Neural cell (in vitro differentiated cells): ENCODE measurements at regions not wholly inside any gene's neighbourhood (a gene's known extent, or its start where the extent isn't known, plus 50 kb on each side); places are given as distances from the start of the nearest gene placed in this dataset.

Experiments
- H2AFZ ChIP-seq: fragments of 200-600, 300-800 bp; sonication (generic), shearing (Covaris generic); 2 replicates; pipeline ENCODE4 v1.6.0; 2014; ENCODE audit warnings: low read depth, mild to moderate bottlenecking, antibody characterized with exemption, low read length, moderate library complexity
- H3F3A ChIP-seq: fragments of 200-600 bp; shearing (Covaris generic); 2 replicates; pipeline ENCODE4 v1.6.1; 2016; ENCODE audit warnings: mild to moderate bottlenecking, moderate library complexity, mixed read lengths, antibody characterized with exemption, low read length; ENCODE audit not compliant: insufficient read depth, poor library complexity, severe bottlenecking
- H3K27ac ChIP-seq: fragments of 200-600, 300-800 bp; sonication (generic), shearing (Covaris generic); 2 replicates; pipeline ENCODE4 v1.5.1; 2014; ENCODE audit warnings: mild to moderate bottlenecking, low read length, moderate library complexity
- H3K27me3 ChIP-seq: fragments of 300-800, 200-600 bp; sonication (generic), shearing (Covaris generic); 2 replicates; pipeline ENCODE4 v1.6.0; 2014; ENCODE audit warnings: mild to moderate bottlenecking, low read depth, low read length, moderate library complexity; ENCODE audit not compliant: insufficient read depth
- H3K36me3 ChIP-seq: fragments of 300-800, 200-600 bp; sonication (generic), shearing (Covaris generic); 2 replicates; pipeline ENCODE4 v1.5.1; 2014; ENCODE audit warnings: mild to moderate bottlenecking, antibody characterized with exemption, low read length, moderate library complexity; ENCODE audit not compliant: insufficient read depth
- H3K4me2 ChIP-seq: fragments of 300-800, 200-600 bp; sonication (generic), shearing (Covaris generic); 2 replicates; pipeline ENCODE4 v1.6.0; 2014; ENCODE audit warnings: mild to moderate bottlenecking, low read length
- H3K4me3 ChIP-seq: fragments of 300-800, 200-600 bp; sonication (generic), shearing (Covaris generic); 2 replicates; pipeline ENCODE4 v1.5.1; 2014; ENCODE audit warnings: mild to moderate bottlenecking, low read length, moderate library complexity
- H3K79me2 ChIP-seq: fragments of 200-600 bp; shearing (Covaris generic); replicated peaks from 2 replicates; pipeline ENCODE4 v1.6.0; 2014; ENCODE audit warnings: mild to moderate bottlenecking, low read length, moderate library complexity; ENCODE audit not compliant: insufficient read depth
- H3K9ac ChIP-seq: fragments of 300-800, 200-600 bp; sonication (generic), shearing (Covaris generic); 2 replicates; pipeline ENCODE4 v1.6.1; 2016; ENCODE audit warnings: mild to moderate bottlenecking, low read length, mixed read lengths
- H3K9me2 ChIP-seq: fragments of 200-600 bp; shearing (Covaris generic); 2 replicates; pipeline ENCODE4 v1.6.1; 2016; ENCODE audit warnings: mild to moderate bottlenecking, low read length, mixed read lengths; ENCODE audit not compliant: insufficient read depth
- H3K9me3 ChIP-seq: fragments of 200-600, 300-800 bp; sonication (generic), shearing (Covaris generic); 2 replicates; pipeline ENCODE4 v1.6.1; 2016; ENCODE audit warnings: mild to moderate bottlenecking, mixed run types, low read length, moderate library complexity, mixed read lengths
- H4K20me1 ChIP-seq: fragments of 200-600 bp; shearing (Covaris generic); 2 replicates; pipeline ENCODE4 v1.6.1; 2016; ENCODE audit warnings: mild to moderate bottlenecking, mixed run types; ENCODE audit not compliant: insufficient read depth
- EP300 ChIP-seq: fragments of 450-650 bp; conservative IDR thresholded peaks from 2 replicates; pipeline ENCODE4 v1.6.1; 2014; ENCODE audit warnings: antibody characterized with exemption, mild to moderate bottlenecking, moderate library complexity; ENCODE audit not compliant: poor library complexity, severe bottlenecking
- EZH2 ChIP-seq: fragments of 200-600, 300-800 bp; shearing (Covaris generic), sonication (generic); IDR thresholded peaks from 2 replicates; pipeline ENCODE4 v1.6.1; 2014; ENCODE audit warnings: antibody characterized with exemption, low read length, borderline replicate concordance, mild to moderate bottlenecking; ENCODE audit not compliant: insufficient read depth, poor library complexity, severe bottlenecking
- MXI1 ChIP-seq: fragments of 450-650 bp; conservative IDR thresholded peaks from 2 replicates; pipeline ENCODE4 v1.6.1; 2014; ENCODE audit warnings: antibody characterized with exemption, mild to moderate bottlenecking; ENCODE audit not compliant: poor library complexity, severe bottlenecking
- POLR2AphosphoS5 ChIP-seq: IDR thresholded peaks from 2 replicates; pipeline ENCODE4 v1.6.1; 2012
- RAD21 ChIP-seq: fragments of 450-650 bp; conservative IDR thresholded peaks from 2 replicates; pipeline ENCODE4 v1.6.1; 2014; ENCODE audit warnings: antibody characterized with exemption, mild to moderate bottlenecking, moderate library complexity
- SMC3 ChIP-seq: fragments of 450-650 bp; conservative IDR thresholded peaks from 2 replicates; pipeline ENCODE4 v1.6.1; 2014; ENCODE audit warnings: antibody characterized with exemption, mild to moderate bottlenecking, moderate library complexity; ENCODE audit not compliant: poor library complexity
- TAF1 ChIP-seq: IDR thresholded peaks from 2 replicates; pipeline ENCODE4 v1.6.1; 2012; ENCODE audit warnings: low read depth
- TF ChIP-seq, protein P1 (sequence below): fragments of 450-650 bp; IDR thresholded peaks from 2 replicates; pipeline ENCODE4 v1.5.1; 2014; ENCODE audit warnings: antibody characterized with exemption, mild to moderate bottlenecking, moderate library complexity; ENCODE audit not compliant: poor library complexity, severe bottlenecking
- TF ChIP-seq, protein P2 (sequence below): IDR thresholded peaks from 2 replicates; pipeline ENCODE4 v1.6.1; 2012; ENCODE audit warnings: borderline replicate concordance

DNA sequence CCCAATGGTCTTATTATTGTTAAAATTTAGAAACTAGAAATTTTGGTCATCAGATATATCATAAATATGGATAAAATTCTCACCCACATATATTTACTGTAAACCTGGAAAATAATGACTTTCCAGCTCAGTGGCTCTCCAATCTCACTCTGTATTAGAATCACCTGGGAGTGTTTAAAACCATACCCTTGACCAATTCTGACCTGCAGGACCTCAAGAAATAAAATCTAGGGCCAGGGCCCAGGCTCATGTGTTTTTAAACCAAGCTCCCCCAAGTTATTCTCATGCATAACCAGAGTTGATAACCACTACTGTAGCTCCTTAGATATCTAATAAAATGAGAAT is 372.1 kb downstream of the SHQ1 start:
- H3K9me2 ChIP-seq, result no peaks in the 10 kb centered on the region
- H4K20me1 ChIP-seq, result no peaks in the 10 kb centered on the region
- no peaks in the 10 kb centered on the region for H3K9me3 ChIP-seq
- H3K27me3 ChIP-seq, result no peaks in the 10 kb centered on the region
- no peak overlapping the region for H2AFZ ChIP-seq
- no peak overlapping the region for H3K4me2 ChIP-seq
- no peaks in the 10 kb centered on the region for H3K36me3 ChIP-seq
- TF ChIP-seq, protein P1, sequence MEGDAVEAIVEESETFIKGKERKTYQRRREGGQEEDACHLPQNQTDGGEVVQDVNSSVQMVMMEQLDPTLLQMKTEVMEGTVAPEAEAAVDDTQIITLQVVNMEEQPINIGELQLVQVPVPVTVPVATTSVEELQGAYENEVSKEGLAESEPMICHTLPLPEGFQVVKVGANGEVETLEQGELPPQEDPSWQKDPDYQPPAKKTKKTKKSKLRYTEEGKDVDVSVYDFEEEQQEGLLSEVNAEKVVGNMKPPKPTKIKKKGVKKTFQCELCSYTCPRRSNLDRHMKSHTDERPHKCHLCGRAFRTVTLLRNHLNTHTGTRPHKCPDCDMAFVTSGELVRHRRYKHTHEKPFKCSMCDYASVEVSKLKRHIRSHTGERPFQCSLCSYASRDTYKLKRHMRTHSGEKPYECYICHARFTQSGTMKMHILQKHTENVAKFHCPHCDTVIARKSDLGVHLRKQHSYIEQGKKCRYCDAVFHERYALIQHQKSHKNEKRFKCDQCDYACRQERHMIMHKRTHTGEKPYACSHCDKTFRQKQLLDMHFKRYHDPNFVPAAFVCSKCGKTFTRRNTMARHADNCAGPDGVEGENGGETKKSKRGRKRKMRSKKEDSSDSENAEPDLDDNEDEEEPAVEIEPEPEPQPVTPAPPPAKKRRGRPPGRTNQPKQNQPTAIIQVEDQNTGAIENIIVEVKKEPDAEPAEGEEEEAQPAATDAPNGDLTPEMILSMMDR, result no peak
- no peak for TF ChIP-seq POLR2AphosphoS5
- TF ChIP-seq MXI1, result no peak
- no peak for TF ChIP-seq EZH2
- no peak for TF ChIP-seq SMC3
- TF ChIP-seq, protein P2, sequence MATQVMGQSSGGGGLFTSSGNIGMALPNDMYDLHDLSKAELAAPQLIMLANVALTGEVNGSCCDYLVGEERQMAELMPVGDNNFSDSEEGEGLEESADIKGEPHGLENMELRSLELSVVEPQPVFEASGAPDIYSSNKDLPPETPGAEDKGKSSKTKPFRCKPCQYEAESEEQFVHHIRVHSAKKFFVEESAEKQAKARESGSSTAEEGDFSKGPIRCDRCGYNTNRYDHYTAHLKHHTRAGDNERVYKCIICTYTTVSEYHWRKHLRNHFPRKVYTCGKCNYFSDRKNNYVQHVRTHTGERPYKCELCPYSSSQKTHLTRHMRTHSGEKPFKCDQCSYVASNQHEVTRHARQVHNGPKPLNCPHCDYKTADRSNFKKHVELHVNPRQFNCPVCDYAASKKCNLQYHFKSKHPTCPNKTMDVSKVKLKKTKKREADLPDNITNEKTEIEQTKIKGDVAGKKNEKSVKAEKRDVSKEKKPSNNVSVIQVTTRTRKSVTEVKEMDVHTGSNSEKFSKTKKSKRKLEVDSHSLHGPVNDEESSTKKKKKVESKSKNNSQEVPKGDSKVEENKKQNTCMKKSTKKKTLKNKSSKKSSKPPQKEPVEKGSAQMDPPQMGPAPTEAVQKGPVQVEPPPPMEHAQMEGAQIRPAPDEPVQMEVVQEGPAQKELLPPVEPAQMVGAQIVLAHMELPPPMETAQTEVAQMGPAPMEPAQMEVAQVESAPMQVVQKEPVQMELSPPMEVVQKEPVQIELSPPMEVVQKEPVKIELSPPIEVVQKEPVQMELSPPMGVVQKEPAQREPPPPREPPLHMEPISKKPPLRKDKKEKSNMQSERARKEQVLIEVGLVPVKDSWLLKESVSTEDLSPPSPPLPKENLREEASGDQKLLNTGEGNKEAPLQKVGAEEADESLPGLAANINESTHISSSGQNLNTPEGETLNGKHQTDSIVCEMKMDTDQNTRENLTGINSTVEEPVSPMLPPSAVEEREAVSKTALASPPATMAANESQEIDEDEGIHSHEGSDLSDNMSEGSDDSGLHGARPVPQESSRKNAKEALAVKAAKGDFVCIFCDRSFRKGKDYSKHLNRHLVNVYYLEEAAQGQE, result no peak
- no peak for TF ChIP-seq EP300
- TF ChIP-seq TAF1, result no peak
- no peak for TF ChIP-seq RAD21
- H3K9ac ChIP-seq, result no peak overlapping the region
- no peak overlapping the region for H3K27ac ChIP-seq
- H3F3A ChIP-seq, result no peaks in the 10 kb centered on the region
- no peaks in the 10 kb centered on the region for H3K79me2 ChIP-seq
- H3K4me3 ChIP-seq, result no peak overlapping the region

DNA sequence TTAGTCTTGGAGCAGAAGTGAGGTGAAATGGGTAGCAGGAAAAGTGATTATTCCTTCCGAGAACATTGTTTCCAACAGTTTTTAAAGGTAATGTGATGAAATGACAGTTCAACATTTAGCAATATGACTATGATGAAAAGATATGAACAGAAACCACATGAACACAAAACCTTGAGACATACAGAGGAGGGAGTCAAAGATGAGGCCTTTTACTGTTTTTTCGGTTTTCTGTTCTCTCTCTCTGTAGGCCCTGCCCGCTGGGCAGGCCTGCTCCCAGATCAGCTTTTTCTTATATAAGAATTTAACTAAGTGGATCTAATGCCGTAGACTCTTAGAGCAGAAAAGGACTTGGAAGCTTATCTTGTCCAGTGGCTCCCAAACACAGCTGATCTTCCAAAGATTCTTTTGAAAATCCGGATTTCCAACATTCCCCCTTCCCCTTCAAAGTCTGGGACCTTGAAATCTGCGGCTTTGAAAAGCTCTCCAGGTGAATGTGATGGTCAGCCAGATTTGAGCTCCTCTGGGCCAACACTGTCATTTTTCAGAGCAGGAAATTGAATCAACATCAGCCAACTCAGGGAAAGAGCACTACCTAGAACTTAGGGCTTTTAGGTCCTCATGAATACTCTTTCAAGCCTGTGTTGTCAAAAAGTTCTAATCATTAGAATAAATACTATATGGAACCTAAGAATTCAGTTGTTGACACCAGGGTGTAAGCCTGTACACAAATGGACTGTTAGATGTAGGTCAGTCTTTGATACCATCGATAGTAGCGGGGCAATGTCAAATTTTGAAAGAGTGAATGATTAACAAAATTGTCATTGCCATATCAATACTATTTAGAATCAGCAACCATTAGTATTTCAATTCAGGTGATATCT is 372.7 kb downstream of the SHQ1 start:
- H2AFZ ChIP-seq, result no peak overlapping the region
- H3K36me3 ChIP-seq, result no peaks in the 10 kb centered on the region
- H3K4me3 ChIP-seq, result no peak overlapping the region
- TF ChIP-seq, protein P1, result no peak
- no peak for TF ChIP-seq TAF1
- TF ChIP-seq RAD21, result no peak
- TF ChIP-seq, protein P2, result no peak
- TF ChIP-seq EZH2, result no peak
- TF ChIP-seq EP300, result no peak
- TF ChIP-seq POLR2AphosphoS5, result no peak
- no peak for TF ChIP-seq SMC3
- no peak for TF ChIP-seq MXI1
- H3K9ac ChIP-seq, result no peak overlapping the region
- no peaks in the 10 kb centered on the region for H3F3A ChIP-seq
- no peaks in the 10 kb centered on the region for H3K9me3 ChIP-seq
- no peaks in the 10 kb centered on the region for H3K27me3 ChIP-seq
- no peaks in the 10 kb centered on the region for H4K20me1 ChIP-seq
- H3K9me2 ChIP-seq, result no peaks in the 10 kb centered on the region
- H3K27ac ChIP-seq, result no peak overlapping the region
- H3K4me2 ChIP-seq, result no peak overlapping the region
- no peaks in the 10 kb centered on the region for H3K79me2 ChIP-seq
